NCI-H748 treated with DMSO at 0.1 percent for 48 hours (cell line): ENCODE measurements at regions not wholly inside any gene's neighbourhood (a gene's known extent, or its start where the extent isn't known, plus 50 kb on each side); places are given as distances from the start of the nearest gene placed in this dataset.

Experiments
- DNase-seq: peaks from one replicate; lab custom pipeline; 2025; lab: John Stamatoyannopoulos, UW

DNA sequence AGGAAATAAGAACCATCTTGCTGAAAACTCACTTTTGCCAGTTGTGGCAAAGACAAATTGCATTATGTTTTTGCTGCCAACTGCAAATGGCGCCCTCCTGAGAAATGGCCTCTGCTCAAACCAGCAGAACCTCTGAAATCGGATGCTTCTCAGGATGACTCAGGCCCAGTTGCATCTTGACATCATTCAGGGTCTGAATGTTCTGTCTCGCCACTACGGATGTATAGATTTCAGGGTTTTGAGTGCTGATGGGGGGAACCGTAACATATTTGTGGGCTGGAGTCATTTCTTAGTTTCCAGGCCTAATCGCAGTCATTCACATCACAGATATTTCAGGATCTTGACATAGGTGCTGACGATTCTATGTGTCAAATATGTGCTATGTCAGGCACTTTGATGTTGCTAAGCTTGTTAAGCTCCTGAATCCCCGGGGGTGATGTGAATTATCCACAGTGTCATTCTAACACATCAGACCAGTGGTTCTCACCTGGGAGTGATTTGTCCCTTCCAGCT, 207.1 kb downstream of the NFATC2 start:
- no peak for DNase-seq

DNA sequence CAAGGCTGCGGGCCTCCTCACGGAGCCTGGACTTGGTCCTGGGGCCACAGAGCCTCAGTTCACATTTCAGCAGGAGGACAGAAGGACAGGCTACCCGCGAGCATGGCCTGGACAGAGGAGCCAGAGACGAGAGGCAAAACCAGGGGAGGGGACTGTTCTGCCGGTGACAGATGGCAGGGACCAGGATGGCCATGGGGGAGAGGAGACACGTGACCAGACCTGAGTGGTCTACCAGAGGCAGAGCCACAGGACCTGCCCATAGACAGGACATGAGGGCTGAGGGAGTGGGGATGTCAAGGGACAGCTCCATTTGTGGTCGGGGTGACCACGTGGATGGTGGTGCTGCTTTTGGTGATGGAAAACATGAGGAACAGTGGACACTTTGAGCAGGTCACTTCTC, 207.9 kb downstream of the NFATC2 start:
- DNase-seq, result no peak

DNA sequence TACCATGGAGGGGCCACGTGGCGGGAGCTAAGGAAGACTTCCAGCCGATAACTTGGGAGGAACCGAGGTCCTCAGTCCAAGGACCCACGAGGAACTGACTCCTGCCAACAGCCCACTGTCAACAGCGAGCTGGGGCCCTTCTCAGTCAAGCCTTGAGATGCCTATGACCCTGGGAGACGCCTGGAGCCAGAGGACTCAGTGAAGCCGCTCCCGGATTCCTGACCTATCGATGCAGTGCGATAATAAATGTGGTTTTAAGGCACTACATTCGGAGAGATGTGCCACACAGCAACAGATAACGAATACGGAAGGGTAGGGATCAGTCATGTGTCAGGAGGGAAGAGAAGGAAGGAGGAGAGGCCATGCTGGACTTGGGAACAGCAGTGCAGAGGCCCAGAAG, 208.5 kb downstream of the NFATC2 start:
- no peak for DNase-seq

DNA sequence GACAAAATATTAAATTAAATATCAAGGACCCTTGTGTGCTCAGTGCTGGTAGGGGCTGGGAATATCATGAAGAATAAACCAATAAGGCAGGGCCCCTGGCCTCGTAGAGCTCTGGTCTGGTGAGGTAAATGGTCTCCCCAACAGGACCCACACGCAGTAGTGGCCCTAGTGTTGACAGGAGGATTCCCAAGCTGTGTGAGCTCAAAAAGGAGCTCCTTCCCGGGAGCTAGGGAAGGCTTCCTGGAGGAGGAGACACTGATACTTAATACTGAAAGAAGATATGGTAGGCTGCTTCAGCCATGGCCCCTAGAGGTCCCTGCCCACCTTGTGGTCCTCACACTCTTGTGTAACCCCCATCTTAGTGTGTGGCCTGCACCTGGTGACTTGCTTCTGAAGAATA, 209.1 kb downstream of the NFATC2 start:
- DNase-seq, result no peak

DNA sequence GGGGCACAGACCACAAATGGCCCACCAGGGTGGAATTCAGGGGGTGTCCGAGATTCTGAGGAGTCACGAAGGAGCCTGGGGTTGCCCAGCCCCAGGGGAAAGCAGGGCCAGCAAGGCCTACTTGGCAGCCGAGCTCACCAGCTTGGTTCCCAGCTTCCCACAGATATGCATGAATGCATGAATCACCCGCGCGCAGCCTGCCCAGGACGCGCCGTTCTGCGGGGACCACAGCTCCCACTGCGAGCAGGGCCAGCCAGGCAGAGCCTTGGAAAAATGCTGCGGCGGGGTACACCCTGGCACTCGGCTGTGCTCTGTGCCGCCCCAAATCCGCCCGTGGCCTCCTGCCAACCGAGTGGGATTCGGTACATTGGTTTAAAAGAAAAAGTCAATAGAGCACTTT, 211.0 kb downstream of the NFATC2 start:
- DNase-seq, result no peak

DNA sequence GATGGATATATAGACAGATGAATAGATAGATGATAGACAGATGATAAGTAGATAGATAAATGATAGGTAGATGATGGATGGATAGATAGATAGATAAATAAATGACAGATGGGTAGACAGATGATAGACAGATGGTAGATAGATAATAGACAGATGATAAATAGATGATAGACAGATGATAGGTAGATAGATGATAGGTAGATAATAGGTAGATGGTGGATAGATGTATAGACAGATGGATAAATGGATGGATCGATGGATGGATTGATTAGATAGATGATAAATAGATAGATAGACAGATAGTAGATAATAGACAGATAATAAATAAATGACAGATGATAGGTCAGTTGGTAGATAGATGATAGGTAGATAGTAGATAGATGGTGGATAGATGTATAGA, 212.7 kb downstream of the NFATC2 start:
- DNase-seq, result no peak

DNA sequence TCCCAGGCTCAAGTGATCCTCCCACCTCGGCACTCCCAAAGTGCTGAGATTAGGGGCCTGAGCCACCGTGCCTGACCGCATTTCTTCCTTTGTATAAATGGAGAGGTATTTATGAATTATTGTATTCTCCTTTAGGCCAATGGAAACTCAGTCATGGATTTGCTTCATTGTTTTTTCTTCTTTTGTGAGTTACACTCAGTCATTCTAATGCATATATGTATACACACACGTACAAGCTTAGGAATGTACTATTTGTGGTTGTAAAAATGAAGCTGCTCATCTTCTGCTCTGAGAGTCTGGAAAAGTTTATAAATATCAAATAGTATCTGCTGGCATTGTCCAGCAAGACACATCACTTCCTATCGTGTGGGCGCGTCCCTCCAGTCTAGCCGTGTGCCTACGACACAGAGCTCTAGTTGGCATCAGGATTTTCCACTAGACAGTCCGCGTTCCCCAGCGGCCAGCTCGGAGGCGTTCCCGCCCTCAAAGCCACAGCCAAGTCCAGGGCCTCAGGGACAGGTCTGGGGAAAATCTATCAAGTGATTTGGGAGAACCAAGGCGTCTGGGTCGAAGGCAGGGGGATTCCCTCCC, 215.2 kb downstream of the NFATC2 start:
- DNase-seq, result no peak

DNA sequence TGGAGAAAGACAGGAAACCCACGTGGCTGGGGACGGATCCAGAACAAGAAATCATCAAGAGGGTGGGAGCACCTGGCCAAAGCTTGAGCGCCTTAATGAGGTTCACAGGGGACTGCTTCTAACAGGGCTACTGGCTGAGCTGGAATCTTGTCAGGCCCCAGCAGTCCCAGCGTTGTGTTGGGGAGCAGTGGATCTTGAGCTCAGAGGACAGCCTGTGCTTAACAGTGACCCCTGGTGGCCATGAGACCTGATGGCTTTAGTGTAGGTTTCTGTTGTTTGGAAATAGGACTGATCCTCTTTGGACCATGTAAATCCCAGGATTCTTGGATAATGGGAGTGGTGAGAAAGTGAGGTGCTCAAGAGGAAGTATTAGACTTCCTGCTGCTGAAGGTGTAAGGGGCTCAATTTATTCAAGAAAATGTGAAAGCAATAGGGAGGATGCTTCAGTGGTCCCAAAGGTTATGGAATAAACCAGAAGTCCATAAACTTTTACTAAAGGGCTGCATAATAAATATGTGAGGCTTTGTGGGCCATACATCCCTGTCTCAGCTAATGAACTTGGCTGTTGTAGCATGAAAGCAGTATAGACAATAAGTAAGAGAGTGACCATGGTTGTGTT, 216.2 kb downstream of the NFATC2 start:
- no peak for DNase-seq

DNA sequence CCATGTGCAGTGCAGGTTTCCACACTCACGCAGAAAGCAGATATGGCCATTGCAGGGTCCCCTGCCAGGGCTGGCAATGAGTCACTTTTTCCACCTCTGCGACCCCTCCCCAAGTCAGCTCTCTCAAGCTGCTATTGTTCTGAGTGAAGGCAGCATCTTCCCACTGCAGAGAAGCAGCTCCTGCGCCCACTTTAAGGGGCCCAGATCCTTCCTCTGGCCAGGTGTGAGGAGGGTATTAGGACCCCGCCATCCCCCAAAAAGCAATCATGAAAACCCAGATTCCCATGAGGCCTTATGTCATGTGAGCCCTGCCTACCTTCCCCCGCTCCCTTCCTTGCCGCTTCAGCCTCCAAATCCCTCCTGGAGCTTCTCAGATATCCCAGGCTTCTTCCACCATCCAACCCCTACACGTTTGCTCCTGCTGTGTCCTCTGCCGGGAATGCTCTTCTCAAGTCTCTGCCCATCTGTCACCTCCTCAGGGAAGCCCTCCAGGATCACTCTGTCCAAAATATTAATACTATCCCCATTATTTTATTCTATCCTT, 220.3 kb downstream of the NFATC2 start:
- no peak for DNase-seq

DNA sequence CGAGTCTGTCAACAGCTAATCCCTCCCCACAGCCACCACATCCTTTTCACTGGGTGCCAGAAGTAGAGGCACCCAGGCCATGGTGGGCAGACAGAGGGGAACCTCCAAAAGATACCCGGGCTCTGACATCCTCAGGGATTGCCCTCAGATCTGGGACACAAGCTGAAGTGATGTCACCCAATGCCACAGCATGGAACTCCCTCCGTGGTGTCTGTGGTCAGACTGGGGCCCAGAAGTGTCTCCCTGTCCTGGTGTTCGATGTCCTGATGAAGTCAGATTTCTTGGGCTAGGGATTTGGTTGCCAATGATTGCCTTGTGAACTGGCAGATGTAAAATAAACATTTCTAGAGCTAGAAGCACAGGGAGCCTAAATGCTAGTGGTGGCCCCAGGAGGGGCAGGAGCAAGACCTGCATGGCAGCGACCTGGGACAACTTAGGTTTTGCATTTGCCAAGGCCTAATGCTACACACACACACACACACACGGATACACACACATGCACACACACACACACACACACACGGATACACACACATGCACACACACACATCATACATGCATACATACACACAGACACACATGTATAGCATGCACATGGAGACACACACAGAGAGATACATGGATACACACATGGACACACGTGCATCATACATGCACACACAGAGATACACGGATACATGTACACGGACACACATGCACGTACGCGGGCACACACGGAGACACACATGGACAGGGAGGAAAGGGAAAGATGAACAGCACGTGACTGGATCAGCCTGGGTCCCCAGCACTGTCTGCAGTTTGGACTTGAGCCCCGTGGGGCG, 221.0 kb downstream of the NFATC2 start:
- no peak for DNase-seq

DNA sequence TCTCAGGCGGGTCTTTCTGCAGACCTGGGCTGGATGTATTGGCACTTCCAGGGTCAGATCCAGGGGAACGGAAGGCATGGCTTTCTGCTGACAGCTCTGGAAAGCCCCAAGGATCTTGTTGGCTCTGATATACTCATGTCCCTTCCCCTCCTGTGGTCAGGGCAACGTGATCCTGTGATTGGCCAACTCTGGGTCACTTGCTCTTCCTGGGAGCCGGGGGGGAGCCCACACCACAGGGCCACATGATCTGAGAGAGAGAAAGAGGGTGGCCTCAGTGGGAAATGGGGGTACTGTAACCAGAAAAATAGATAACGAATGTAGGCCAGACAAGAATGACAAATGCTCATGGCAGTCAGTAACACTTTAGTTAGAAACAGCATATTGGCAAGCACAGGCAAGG, 223.0 kb downstream of the NFATC2 start:
- DNase-seq, result no peak

DNA sequence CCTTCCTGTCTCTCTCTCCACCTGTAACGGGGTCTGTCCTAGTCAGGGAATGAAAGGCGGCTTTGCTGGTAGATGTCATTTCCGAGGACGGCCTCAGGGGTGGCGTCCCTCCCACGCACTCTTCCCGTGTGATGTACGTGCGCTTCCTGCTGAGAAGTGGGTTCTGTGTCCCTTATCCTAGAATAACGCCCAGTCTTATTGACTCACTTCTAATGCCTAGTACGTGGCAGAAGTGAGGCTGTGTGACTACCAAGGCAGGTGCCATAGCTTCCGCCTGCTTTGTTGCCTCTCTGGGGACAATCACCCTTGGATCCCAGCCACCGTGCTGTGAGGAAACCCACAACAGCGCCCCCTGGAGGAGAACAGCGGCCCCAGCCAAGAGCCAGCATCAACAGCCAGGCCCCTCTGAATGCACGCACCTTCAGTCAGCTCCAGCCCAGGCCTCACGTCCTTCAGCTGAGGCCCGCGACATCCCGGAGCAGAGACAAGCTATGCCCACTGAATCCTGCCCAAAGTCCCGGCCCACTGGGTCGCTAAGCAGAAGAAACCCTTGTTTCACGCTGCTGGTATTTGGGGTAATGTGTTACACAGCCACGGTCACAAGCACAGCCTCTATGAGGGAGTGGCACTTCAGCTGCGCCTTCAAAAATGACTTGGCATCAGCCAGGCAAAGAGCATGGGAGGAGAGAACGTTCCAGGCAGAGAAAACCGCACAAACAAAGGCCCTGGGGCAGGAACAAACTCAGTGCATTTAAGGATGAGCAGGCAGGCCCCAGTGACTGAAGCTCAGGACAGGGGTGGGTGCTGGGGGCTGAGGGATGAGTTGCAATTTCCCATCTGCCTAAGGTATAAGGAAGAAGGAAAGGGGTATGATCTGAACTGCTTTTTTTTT, 224.2 kb downstream of the NFATC2 start:
- DNase-seq, result no peak

DNA sequence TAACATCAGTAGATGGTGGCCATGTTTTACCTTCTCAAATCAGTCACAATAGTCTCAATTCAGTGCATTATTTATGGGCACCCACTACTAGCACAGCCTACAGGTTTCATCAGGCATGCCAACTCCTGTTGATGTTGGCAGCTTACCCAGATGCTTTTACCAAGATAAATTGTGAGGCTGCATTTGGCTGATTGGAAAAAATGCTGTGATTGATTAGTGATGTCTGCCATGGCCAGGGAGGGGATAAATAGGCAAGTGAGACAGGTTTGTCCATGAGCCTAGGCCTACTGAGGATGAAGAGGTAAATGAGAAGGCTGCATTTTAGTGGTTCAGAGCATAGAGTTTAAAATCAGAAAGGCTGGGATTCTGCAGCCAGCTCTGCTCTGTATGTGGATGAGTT, 227.1 kb downstream of the NFATC2 start:
- DNase-seq, result no peak

DNA sequence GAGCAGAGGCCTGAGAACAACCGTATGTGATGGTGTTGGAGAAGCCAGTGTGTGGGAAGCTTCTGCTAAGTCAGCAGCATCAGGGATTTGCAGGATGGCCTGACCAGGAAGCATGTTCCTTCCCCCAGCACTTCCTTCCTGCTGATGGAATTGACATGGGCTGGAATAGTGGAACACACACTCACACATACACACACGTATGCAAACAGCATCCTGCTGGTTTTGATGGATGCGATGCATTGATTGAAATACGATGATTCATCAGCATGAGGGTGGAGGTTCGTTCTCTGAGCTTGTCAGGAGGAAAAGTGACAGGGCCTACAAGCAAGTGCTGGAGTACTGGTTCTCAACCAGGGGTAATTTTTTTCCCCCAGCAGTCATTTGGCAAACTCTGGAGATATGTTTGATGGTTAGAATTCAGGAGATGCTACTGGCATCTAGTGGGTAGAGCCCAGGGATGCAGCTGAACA, 229.1 kb downstream of the NFATC2 start:
- DNase-seq, result no peak

DNA sequence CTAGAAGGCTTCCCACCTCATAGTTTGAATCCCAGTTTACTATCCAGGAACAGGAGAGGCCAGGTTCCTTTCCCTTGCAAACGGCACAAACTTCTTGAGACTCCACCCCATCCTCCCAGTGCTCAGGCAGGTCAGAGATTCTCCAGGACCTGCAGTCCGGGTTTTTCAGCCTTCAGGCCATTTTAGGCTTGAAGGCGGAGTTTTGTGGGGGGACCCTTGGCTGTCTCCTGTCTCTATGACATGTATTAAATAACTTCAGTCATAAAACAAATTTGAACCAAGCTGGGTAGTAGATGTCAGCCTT, 230.1 kb downstream of the NFATC2 start:
- DNase-seq, result no peak

DNA sequence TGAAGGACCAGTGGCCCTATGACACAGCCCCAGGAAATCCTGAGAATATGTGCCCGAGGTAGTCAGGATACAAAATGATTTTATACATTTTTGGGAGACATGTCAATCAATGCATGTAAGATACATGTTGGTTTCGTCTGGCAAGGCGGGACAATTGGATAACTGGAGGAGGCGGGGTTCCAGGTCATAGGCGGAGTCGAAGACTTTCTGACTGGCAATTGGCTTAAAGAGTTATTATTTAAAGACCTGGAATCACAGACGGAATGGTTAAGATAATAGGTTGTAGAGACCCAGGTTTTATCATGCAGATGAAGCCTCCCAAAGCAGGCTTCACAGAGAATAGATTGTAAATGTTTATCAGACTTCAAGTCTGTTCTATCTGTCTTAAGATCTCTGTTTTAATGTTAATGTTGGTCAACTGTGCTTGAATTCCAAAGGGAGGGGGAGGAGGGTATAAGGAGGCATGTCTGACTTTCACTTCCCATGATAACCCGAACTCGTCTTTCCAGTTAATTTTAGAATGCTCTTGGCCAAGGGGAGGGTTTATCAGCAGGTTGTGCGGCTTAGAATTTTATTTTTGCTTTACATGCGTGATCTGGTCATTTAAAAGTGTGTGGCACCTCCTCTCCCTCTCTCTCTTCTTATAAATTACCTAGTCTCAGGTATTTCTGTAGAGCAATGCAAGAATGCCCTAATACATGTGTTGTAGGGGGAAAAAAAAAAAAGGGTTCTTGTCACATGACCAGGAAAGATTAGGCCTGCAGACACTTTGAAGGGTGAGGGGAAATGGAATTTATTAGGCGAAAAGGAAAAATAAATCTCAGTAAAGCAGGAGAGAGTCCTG, 230.7 kb downstream of the NFATC2 start:
- DNase-seq, result no peak

DNA sequence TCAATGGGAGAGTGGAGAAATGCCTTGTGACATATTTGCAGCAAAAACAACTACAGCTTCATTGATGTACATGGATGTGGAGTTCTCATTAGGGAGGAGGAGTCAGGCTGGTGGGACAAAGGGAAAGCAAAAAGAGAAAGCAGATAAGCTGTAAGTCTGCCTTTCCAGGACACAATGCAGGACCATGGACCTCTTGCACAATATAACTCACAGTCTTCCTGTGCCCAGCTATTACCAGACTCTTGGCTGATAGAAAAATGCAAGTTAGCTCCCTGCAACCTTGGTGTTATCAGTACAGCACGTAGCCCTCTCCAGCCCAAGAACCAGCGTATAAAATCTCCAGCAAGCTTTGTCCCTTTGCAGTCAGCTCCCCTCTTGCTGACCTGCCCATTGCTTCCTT, 232.3 kb downstream of the NFATC2 start:
- no peak for DNase-seq

DNA sequence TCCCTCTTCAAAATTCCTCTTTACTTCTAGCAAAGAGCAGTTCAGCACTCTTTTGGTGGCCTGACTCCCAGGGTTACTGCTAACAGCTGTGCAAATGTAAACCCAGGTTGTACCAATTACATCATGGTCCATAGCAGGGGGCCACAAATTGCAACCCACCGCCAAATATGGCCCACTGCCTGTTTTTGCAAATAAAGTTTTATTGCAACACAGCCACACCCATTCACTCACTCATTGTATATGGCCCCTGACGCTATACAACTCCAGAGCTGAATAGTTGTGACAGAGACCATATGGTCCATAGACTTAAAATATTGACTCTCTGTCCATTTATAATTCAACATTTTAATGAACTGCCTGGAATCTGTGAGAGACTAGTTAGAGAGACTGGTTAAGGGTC, 233.4 kb downstream of the NFATC2 start:
- DNase-seq, result no peak

DNA sequence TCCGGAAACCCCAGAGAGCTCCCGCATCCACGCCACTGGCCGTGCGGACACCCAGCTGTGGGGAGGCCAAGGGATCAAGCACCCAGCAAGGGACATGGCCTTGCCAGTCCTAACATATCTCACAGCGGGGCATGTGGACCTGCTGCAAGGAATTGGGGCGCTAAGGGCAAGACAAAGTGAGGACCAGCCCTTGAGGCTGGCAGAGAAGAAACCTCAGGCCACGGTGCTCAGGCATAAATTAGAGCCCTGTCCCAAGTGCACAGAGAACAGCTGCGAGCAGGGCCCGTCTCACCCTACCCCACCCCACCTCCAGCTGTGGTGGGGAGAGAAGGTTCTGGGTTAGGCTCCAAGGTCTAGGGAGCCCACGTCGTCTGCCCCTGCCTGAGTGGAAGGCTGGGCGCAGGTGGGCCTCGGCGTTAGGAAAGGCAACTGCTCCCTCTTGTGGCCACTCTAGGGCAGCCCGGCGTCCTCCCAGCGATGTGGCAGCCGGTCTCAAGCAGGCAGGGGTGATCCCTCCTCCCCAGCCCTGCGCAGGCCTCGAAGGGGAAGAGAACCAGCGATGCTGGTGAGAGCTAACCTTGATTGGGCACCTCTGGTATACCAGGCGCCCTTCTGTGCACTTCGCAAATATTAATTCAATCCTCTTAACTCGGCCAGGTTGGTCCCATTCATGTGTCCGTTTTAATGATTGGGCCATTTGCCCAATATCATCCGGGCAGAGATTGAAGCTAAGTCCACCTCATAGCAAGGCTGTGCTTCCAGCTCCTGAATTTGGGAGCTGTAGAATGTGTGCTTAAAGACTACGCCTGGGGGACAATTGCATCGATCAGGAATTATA, 235.8 kb downstream of the NFATC2 start:
- DNase-seq, result no peak

DNA sequence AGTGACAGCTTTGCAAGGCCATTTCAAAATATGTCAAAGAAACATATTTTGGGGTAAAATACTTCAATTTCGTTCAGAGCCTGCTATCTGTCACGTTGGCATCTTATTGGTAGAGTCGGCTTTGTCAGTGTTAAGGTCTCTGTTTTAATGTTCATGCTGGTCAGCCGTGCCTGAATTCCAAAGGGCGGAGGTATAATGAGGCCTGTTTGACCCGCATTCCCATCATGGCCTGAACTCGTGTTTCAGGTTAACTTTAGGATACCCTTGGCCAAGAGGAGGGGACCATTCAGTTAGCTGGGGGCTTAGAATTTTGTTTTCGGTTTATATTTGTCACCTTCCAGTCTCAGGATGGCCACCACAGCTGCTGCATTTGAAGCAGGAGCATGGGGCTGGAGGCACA, 236.4 kb downstream of the NFATC2 start:
- DNase-seq, result no peak
